ENCODE measurements at regions not wholly inside any gene's neighbourhood (a gene's known extent, or its start where the extent isn't known, plus 50 kb on each side); places are given as distances from the start of the nearest gene placed in this dataset.
"Not testable (repeated sequence)": the region's sequence is repeated elsewhere in the genome, so short reads cannot be mapped to it uniquely, and the experiment has no call there.

GRCh38 chr1:228870041-228870713, 134.9 kb downstream of the RHOU start:
- no peak for DNase-seq

- no peak for DNase-seq
These were observed 136.2 kb downstream of the RHOU start for GRCh38 chr1:228871314-228872061.

- no peak for DNase-seq
These were observed 136.8 kb downstream of the RHOU start for GRCh38 chr1:228872080-228872479.

GRCh38 chr1:228873709-228874108, 138.4 kb downstream of the RHOU start:
- DNase-seq: no peak

- no peak for DNase-seq
These were observed 140.5 kb downstream of the RHOU start for GRCh38 chr1:228875741-228876140.

- DNase-seq: no peak
These were observed 140.9 kb downstream of the RHOU start for GRCh38 chr1:228876187-228876586.

GRCh38 chr1:228879164-228879563, 143.9 kb downstream of the RHOU start:
- DNase-seq: no peak

GRCh38 chr1:228882041-228882770, 146.9 kb downstream of the RHOU start:
- DNase-seq: no peak

GRCh38 chr1:228882771-228883450, 147.6 kb downstream of the RHOU start:
- no peak for DNase-seq

- DNase-seq: no peak
These were observed 148.3 kb downstream of the RHOU start for GRCh38 chr1:228883535-228883934.

GRCh38 chr1:228884196-228884595, 148.9 kb downstream of the RHOU start:
- no peak for DNase-seq

- DNase-seq: no peak
These were observed 149.6 kb downstream of the RHOU start for GRCh38 chr1:228884615-228885566.

GRCh38 chr1:228885845-228886244, 150.6 kb downstream of the RHOU start:
- no peak for DNase-seq

GRCh38 chr1:228887101-228887500, 151.8 kb downstream of the RHOU start:
- no peak for DNase-seq

GRCh38 chr1:228887960-228888359, 152.7 kb downstream of the RHOU start:
- DNase-seq: no peak

- DNase-seq: no peak
These were observed 154.0 kb downstream of the RHOU start for GRCh38 chr1:228889289-228889688.

GRCh38 chr1:228891272-228892034, 156.2 kb downstream of the RHOU start:
- no peak for DNase-seq

GRCh38 chr1:228892200-228892599, 156.9 kb downstream of the RHOU start:
- not testable (repeated sequence) for DNase-seq

- no peak for DNase-seq
These were observed 159.2 kb downstream of the RHOU start for GRCh38 chr1:228894442-228894989.

GRCh38 chr1:228897901-228898300, 162.6 kb downstream of the RHOU start:
- no peak for DNase-seq

- peak; percentile 75 for DNase-seq
These were observed 163.3 kb downstream of the RHOU start for GRCh38 chr1:228898582-228898992.
